ENCODE measurements at regions not wholly inside any gene's neighbourhood (a gene's known extent, or its start where the extent isn't known, plus 50 kb on each side); places are given as distances from the start of the nearest gene placed in this dataset.

DNA sequence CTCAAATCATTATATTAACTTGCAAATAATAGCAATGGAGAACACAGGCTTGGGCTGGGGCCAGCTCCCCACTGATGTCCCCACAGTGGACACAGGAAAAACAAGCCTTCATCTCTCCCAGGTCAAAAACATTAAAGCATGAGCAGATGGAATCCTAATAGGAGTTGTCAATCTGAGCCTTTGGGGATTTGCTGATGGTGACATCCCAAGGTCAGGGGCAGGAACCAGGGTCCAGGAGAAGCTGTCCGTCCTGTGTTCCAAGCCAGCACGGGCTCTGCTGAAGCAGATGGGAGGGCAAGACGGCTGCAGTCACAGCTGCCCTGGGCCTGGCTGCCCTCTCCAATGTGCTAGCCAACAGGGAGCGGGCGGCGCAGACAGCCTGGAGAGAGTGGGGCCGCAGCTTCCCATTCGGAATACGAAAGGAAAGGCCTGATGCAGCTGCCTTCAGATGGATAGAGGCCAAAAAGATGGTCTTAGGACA, 135.5 kb downstream of the NDUFA10 start:
- Histone ChIP-seq H3K36me3 (ENCODE audit: insufficient read depth, low read length) (no peaks in the 10 kb centered on the region; the same call in 1 of the 2 replicates), H3F3A (ENCODE audit: insufficient read depth, low read length) (no peaks in the 10 kb centered on the region), H3K4me1 (ENCODE audit: insufficient read depth, low read length, severe bottlenecking) (no peaks in the 10 kb centered on the region), H3K27ac (ENCODE audit: low read depth, low read length, poor library complexity, severe bottlenecking) (no peak overlapping the region), H3K9ac (ENCODE audit: low read length) (no peak overlapping the region), H3K79me2 (ENCODE audit: insufficient read depth, low read length) (no peaks in the 10 kb centered on the region), H4K20me1 (ENCODE audit: insufficient read depth, low read length) (no peaks in the 10 kb centered on the region), H3K4me3 (ENCODE audit: low read depth, low read length, poor library complexity, severe bottlenecking) (no peak overlapping the region), H3K27me3 (ENCODE audit: insufficient read depth, low read length) (no peaks in the 10 kb centered on the region), H3K4me2 (ENCODE audit: low read length) (no peak overlapping the region), H2AFZ (ENCODE audit: low read length) (no peak overlapping the region), H3K9me2 (ENCODE audit: low read depth, low read length) (no peaks in the 10 kb centered on the region), H3K9me3 (ENCODE audit: low read length) (peaks cover 5% of the 10 kb centered on the region)
- TF ChIP-seq EZH2 (IDR thresholded peaks at IDR 0.05; ENCODE audit: borderline replicate concordance, low read length), result no peak
- TF ChIP-seq, protein P1, sequence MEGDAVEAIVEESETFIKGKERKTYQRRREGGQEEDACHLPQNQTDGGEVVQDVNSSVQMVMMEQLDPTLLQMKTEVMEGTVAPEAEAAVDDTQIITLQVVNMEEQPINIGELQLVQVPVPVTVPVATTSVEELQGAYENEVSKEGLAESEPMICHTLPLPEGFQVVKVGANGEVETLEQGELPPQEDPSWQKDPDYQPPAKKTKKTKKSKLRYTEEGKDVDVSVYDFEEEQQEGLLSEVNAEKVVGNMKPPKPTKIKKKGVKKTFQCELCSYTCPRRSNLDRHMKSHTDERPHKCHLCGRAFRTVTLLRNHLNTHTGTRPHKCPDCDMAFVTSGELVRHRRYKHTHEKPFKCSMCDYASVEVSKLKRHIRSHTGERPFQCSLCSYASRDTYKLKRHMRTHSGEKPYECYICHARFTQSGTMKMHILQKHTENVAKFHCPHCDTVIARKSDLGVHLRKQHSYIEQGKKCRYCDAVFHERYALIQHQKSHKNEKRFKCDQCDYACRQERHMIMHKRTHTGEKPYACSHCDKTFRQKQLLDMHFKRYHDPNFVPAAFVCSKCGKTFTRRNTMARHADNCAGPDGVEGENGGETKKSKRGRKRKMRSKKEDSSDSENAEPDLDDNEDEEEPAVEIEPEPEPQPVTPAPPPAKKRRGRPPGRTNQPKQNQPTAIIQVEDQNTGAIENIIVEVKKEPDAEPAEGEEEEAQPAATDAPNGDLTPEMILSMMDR (IDR thresholded peaks at IDR 0.05; ENCODE audit: low read length), result no peak

DNA sequence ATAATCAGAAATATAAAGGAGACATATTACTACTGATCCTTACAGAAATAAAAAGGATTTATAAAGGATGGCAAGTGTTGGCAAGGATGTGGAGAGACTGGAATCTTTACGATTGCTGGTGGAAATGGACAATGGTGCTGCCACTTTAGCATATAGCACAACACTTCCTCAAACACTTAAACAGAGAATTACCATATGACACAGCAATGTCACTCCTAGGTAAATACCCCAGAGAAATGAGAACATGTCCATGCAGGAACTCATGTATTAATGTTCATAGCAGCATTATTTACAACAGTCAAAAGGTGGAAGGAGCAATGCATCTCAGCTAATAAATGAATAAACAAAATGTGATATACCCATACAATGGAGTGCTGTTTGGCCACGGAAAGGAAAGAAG, 137.5 kb downstream of the NDUFA10 start:
- Histone ChIP-seq H3K27me3 (ENCODE audit: insufficient read depth, low read length) (no peaks in the 10 kb centered on the region), H3K4me1 (ENCODE audit: insufficient read depth, low read length, severe bottlenecking) (no peaks in the 10 kb centered on the region), H3K4me2 (ENCODE audit: low read length) (no peak overlapping the region), H3K27ac (ENCODE audit: low read depth, low read length, poor library complexity, severe bottlenecking) (no peak overlapping the region), H3K79me2 (ENCODE audit: insufficient read depth, low read length) (no peaks in the 10 kb centered on the region), H3K4me3 (ENCODE audit: low read depth, low read length, poor library complexity, severe bottlenecking) (no peak overlapping the region), H3K36me3 (ENCODE audit: insufficient read depth, low read length) (no peaks in the 10 kb centered on the region; the same call in 1 of the 2 replicates), H4K20me1 (ENCODE audit: insufficient read depth, low read length) (no peaks in the 10 kb centered on the region), H3K9ac (ENCODE audit: low read length) (no peak overlapping the region), H3K9me2 (ENCODE audit: low read depth, low read length) (no peaks in the 10 kb centered on the region), H3K9me3 (ENCODE audit: low read length) (peaks cover 9% of the 10 kb centered on the region), H3F3A (ENCODE audit: insufficient read depth, low read length) (no peaks in the 10 kb centered on the region), H2AFZ (ENCODE audit: low read length) (no peak overlapping the region)
- TF ChIP-seq, protein P1 (IDR thresholded peaks at IDR 0.05; ENCODE audit: low read length), result no peak
- TF ChIP-seq EZH2 (IDR thresholded peaks at IDR 0.05; ENCODE audit: borderline replicate concordance, low read length), result no peak

DNA sequence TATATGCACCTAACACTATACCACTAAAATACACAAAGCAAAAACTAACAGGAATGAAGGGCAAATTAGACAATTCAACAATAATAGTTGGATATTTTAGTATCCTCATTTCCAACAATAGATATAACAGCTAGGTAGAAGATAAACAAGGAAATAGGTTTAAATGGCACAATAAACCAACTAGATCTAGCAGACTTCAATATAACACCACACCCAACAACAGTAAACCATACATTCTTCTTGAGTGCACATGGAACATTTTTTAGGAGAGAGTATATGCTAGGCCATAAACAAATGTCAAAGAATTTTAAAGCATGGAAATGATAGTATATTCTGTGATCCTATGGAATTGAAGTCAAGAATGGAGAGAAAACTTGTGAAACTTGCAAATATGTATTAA, 138.4 kb downstream of the NDUFA10 start:
- Histone ChIP-seq H3K27ac (ENCODE audit: low read depth, low read length, poor library complexity, severe bottlenecking) (no peak overlapping the region), H4K20me1 (ENCODE audit: insufficient read depth, low read length) (no peaks in the 10 kb centered on the region), H3K9me2 (ENCODE audit: low read depth, low read length) (no peaks in the 10 kb centered on the region), H3K4me2 (ENCODE audit: low read length) (no peak overlapping the region), H3K9ac (ENCODE audit: low read length) (no peak overlapping the region), H3K79me2 (ENCODE audit: insufficient read depth, low read length) (no peaks in the 10 kb centered on the region), H3K4me1 (ENCODE audit: insufficient read depth, low read length, severe bottlenecking) (no peaks in the 10 kb centered on the region), H3F3A (ENCODE audit: insufficient read depth, low read length) (no peaks in the 10 kb centered on the region), H3K4me3 (ENCODE audit: low read depth, low read length, poor library complexity, severe bottlenecking) (no peak overlapping the region), H3K36me3 (ENCODE audit: insufficient read depth, low read length) (no peaks in the 10 kb centered on the region; the same call in 1 of the 2 replicates), H3K27me3 (ENCODE audit: insufficient read depth, low read length) (no peaks in the 10 kb centered on the region), H2AFZ (ENCODE audit: low read length) (no peak overlapping the region), H3K9me3 (ENCODE audit: low read length) (peaks cover 9% of the 10 kb centered on the region)
- TF ChIP-seq, protein P1 (IDR thresholded peaks at IDR 0.05; ENCODE audit: low read length), result no peak
- no peak for TF ChIP-seq EZH2 (IDR thresholded peaks at IDR 0.05; ENCODE audit: borderline replicate concordance, low read length)

Data from OCI-LY1 (cell line).